ENCODE measurements at regions not wholly inside any gene's neighbourhood (a gene's known extent, or its start where the extent isn't known, plus 50 kb on each side); places are given as distances from the start of the nearest gene placed in this dataset.

DNA sequence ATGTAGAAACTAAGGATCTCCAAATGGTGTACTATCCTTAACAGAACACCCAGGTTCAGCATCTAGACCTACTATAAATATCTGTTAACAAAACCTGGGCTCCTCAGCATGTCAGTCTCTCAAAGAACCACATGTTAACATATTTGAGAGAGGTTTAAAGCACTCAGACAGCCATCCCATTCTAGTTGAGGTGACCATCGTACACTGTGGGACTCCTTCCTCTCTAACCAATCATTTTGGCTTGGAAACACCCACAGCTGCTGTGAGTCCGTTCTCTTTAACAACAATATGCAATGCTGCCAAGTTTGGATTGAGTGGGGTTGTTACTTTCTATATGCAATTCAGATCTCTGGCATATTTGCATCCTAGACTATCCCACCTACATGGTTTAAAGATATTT, 105.8 kb downstream of the MRPL39 start:
- peaks cover 5 to 10% (median 7%) of the 10 kb centered on the region in 4 donors for H3K4me1 Mint-ChIP-seq
- intact Hi-C loops (cut with micrococcal nuclease): no loop called here
- H3K36me3 Mint-ChIP-seq: no peaks in the 10 kb centered on the region
- no peak for DNase-seq
- H3K27ac Mint-ChIP-seq: no peak overlapping the region
- H3K36me3 ChIP-seq (ENCODE audit: insufficient read depth, low read length): no peaks in the 10 kb centered on the region
- H3K9me3 Mint-ChIP-seq: peaks cover 0 to 5% (median 3%) of the 10 kb centered on the region in 8 donors
- no peak overlapping the region for H3K4me3 Mint-ChIP-seq
- H3K27me3 ChIP-seq (ENCODE audit: insufficient read depth, low read length): no peaks in the 10 kb centered on the region
- no peaks in the 10 kb centered on the region for H3K9me3 ChIP-seq (ENCODE audit: control insufficient read depth in 1 of 2, low read length in 2 of 2)
- no peaks in the 10 kb centered on the region for H3K27me3 Mint-ChIP-seq
- H3K4me1 ChIP-seq (ENCODE audit: insufficient read depth, low read length): no peaks in the 10 kb centered on the region
- CTCF ChIA-PET (ENCODE audit: partially characterized antibody): no interaction called here
- POLR2A ChIA-PET (ENCODE audit: partially characterized antibody): no interaction called here
- H3K27ac ChIP-seq (ENCODE audit: low read depth, low read length): no peak overlapping the region
- no peak overlapping the region for H3K4me3 ChIP-seq (ENCODE audit: low read length in 2 of 2)

- intact Hi-C loops (cut with micrococcal nuclease): no loop called here
- DNase-seq: no peak
- Mint-ChIP-seq H3K27me3 (no peaks in the 10 kb centered on the region), H3K27ac (no peak overlapping the region), H3K4me3 (no peak overlapping the region), H3K4me1 (peaks cover 5 to 10% (median 7%) of the 10 kb centered on the region in 4 donors), H3K36me3 (no peaks in the 10 kb centered on the region), H3K9me3 (peaks cover 0 to 5% (median 3%) of the 10 kb centered on the region in 8 donors)
- Histone ChIP-seq H3K27ac (ENCODE audit: low read depth, low read length) (no peak overlapping the region), H3K36me3 (ENCODE audit: insufficient read depth, low read length) (no peaks in the 10 kb centered on the region), H3K27me3 (ENCODE audit: insufficient read depth, low read length) (no peaks in the 10 kb centered on the region), H3K9me3 (ENCODE audit: control insufficient read depth in 1 of 2, low read length in 2 of 2) (no peaks in the 10 kb centered on the region), H3K4me3 (ENCODE audit: low read length in 2 of 2) (no peak overlapping the region), H3K4me1 (ENCODE audit: insufficient read depth, low read length) (no peaks in the 10 kb centered on the region)
- CTCF ChIA-PET (ENCODE audit: partially characterized antibody): no interaction called here
- POLR2A ChIA-PET (ENCODE audit: partially characterized antibody): no interaction called here
Observed at GRCh38 chr21:25500598-25500997, 106.7 kb downstream of the MRPL39 start.

DNA sequence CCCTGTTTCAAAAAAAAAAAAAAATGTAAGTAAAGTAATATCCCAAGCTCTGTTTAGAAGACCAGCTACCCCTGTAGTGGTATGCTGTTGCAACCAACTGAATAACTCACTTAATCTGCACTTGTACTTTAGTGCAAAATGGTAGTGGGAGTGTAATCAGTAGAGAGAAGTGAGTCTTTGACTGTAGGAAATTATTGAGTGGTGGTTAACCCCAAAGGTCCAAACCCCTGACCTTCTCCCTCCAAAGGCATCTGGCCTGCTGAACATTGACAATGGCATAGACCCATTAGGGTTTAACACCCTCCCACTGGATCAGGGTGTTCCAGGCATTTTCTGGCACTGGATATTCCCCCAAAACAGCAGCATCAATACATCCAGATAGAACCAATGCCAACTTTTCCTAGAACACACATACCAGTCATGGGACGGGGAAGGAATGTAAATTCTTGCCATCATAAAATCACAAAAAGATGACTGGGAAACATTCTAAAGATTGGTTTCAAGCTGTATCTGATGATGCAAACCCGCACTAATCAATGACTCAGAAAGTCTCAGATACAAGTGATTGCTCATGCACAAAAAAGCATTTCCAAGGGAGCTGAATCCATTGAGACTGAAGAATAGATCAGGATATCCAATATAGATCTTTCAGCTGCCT, 110.3 kb downstream of the MRPL39 start:
- DNase-seq: no peak
- intact Hi-C loops (cut with micrococcal nuclease): no loop called here
- peaks cover 3 to 6% (median 4%) of the 10 kb centered on the region in 4 donors for H3K4me1 Mint-ChIP-seq
- no peak overlapping the region for H3K4me3 Mint-ChIP-seq
- no peak overlapping the region for H3K27ac Mint-ChIP-seq
- no peaks in the 10 kb centered on the region for H3K36me3 Mint-ChIP-seq
- ChIA-PET CTCF (ENCODE audit: partially characterized antibody) (interaction anchor here (0.7 kb wide), 2 partner anchors 10 to 78 kb away, joined by 3 read pairs; no protein-coding TSS in a partner anchor), POLR2A (ENCODE audit: partially characterized antibody) (interaction anchor here (0.7 kb wide), 1 partner anchor 1915 kb away, joined by 3 read pairs; no protein-coding TSS in a partner anchor)
- Histone ChIP-seq H3K4me3 (ENCODE audit: low read length in 2 of 2) (no peak overlapping the region), H3K9me3 (ENCODE audit: control insufficient read depth in 1 of 2, low read length in 2 of 2) (no peaks in the 10 kb centered on the region), H3K4me1 (ENCODE audit: insufficient read depth, low read length) (no peaks in the 10 kb centered on the region), H3K27me3 (ENCODE audit: insufficient read depth, low read length) (no peaks in the 10 kb centered on the region), H3K36me3 (ENCODE audit: insufficient read depth, low read length) (no peaks in the 10 kb centered on the region), H3K27ac (ENCODE audit: low read depth, low read length) (no peak overlapping the region)
- H3K9me3 Mint-ChIP-seq: peaks cover 0 to 7% (median 2%) of the 10 kb centered on the region in 8 donors
- H3K27me3 Mint-ChIP-seq: no peaks in the 10 kb centered on the region

DNA sequence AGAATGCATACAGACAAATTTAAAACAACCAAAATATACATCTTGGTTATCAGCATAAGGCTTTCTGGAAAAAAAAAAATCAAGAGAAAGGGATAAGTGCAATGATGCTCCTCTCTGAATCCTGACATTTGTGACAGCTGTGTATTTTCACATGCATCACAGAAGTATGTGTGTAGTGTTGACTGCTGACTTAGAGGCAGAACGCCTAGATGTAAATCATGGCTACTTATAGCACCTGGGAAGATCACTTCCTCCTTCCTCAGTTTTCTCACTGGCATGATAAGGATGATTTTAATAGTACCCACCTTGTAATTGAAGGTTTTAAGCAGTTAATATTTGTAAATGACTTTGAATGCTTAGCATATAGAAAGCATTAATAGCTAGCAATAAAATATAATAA, 112.5 kb downstream of the MRPL39 start:
- CTCF ChIA-PET (ENCODE audit: partially characterized antibody): interaction anchor here (1.1 kb wide), 1 partner anchor 18 kb away, joined by 3 read pairs; no protein-coding TSS in a partner anchor
- Histone ChIP-seq H3K4me1 (ENCODE audit: insufficient read depth, low read length) (no peaks in the 10 kb centered on the region), H3K36me3 (ENCODE audit: insufficient read depth, low read length) (no peaks in the 10 kb centered on the region), H3K27ac (ENCODE audit: low read depth, low read length) (no peak overlapping the region), H3K9me3 (ENCODE audit: control insufficient read depth in 1 of 2, low read length in 2 of 2) (no peaks in the 10 kb centered on the region), H3K27me3 (ENCODE audit: insufficient read depth, low read length) (no peaks in the 10 kb centered on the region), H3K4me3 (ENCODE audit: low read length in 2 of 2) (no peak overlapping the region)
- Mint-ChIP-seq H3K27me3 (no peaks in the 10 kb centered on the region), H3K9me3 (peaks cover 0 to 7% (median 0%) of the 10 kb centered on the region in 8 donors), H3K36me3 (no peaks in the 10 kb centered on the region), H3K27ac (no peak overlapping the region), H3K4me3 (no peak overlapping the region), H3K4me1 (peaks cover 0 to 4% (median 1%) of the 10 kb centered on the region in 4 donors)
- intact Hi-C loops (cut with micrococcal nuclease): no loop called here
- DNase-seq: no peak
- POLR2A ChIA-PET (ENCODE audit: partially characterized antibody): no interaction called here

DNA sequence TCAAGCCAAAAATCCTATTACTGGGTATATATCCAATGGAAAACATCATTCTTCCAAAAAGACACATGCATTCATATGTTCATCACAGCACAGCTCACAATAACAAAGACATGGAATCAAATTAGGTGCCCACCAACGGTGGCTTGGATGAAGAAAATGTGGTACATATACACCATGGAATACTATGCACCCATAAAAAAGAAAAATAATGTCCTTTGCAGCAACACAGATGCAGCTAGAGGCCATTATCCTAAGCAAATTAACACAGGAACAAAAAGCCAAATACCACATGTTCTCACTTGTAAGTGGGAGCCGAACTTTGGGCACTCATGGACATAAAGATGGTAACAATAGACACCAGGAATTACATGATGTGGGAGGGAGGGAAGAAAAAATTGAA, 113.6 kb downstream of the MRPL39 start:
- no peaks in the 10 kb centered on the region for H3K36me3 ChIP-seq (ENCODE audit: insufficient read depth, low read length)
- Mint-ChIP-seq H3K9me3 (peaks cover 0 to 6% (median 0%) of the 10 kb centered on the region in 8 donors), H3K4me1 (peaks cover 0 to 4% (median 1%) of the 10 kb centered on the region in 4 donors), H3K4me3 (no peak overlapping the region), H3K36me3 (no peaks in the 10 kb centered on the region), H3K27me3 (no peaks in the 10 kb centered on the region), H3K27ac (no peak overlapping the region)
- no peaks in the 10 kb centered on the region for H3K27me3 ChIP-seq (ENCODE audit: insufficient read depth, low read length)
- H3K4me1 ChIP-seq (ENCODE audit: insufficient read depth, low read length): no peaks in the 10 kb centered on the region
- intact Hi-C loops (cut with micrococcal nuclease): no loop called here
- H3K27ac ChIP-seq (ENCODE audit: low read depth, low read length): no peak overlapping the region
- H3K9me3 ChIP-seq (ENCODE audit: control insufficient read depth in 1 of 2, low read length in 2 of 2): no peaks in the 10 kb centered on the region
- ChIA-PET POLR2A (ENCODE audit: partially characterized antibody) (no interaction called here), CTCF (ENCODE audit: partially characterized antibody) (interaction anchor here (0.7 kb wide), 1 partner anchor 53 kb away, joined by 4 read pairs; no protein-coding TSS in a partner anchor)
- no peak overlapping the region for H3K4me3 ChIP-seq (ENCODE audit: low read length in 2 of 2)
- no peak for DNase-seq

GRCh38 chr21:25491267-25491666, 116.0 kb downstream of the MRPL39 start:
- no peak overlapping the region for H3K27ac Mint-ChIP-seq
- no peak overlapping the region for H3K4me3 Mint-ChIP-seq
- ChIA-PET POLR2A (ENCODE audit: partially characterized antibody) (no interaction called here), CTCF (ENCODE audit: partially characterized antibody) (interaction anchor here (1.1 kb wide), 1 partner anchor 21 kb away, joined by 4 read pairs; no protein-coding TSS in a partner anchor)
- H3K9me3 ChIP-seq (ENCODE audit: control insufficient read depth in 1 of 2, low read length in 2 of 2): no peaks in the 10 kb centered on the region
- peaks cover 4 to 9% (median 4%) of the 10 kb centered on the region in 4 donors for H3K4me1 Mint-ChIP-seq
- H3K27me3 ChIP-seq (ENCODE audit: insufficient read depth, low read length): no peaks in the 10 kb centered on the region
- no peak overlapping the region for H3K27ac ChIP-seq (ENCODE audit: low read depth, low read length)
- no peak for DNase-seq
- H3K9me3 Mint-ChIP-seq: peaks cover 0 to 3% (median 0%) of the 10 kb centered on the region in 8 donors
- H3K4me3 ChIP-seq (ENCODE audit: low read length in 2 of 2): no peak overlapping the region
- H3K27me3 Mint-ChIP-seq: no peaks in the 10 kb centered on the region
- H3K36me3 Mint-ChIP-seq: no peaks in the 10 kb centered on the region
- no peaks in the 10 kb centered on the region for H3K4me1 ChIP-seq (ENCODE audit: insufficient read depth, low read length)
- intact Hi-C loops (cut with micrococcal nuclease): no loop called here
- no peaks in the 10 kb centered on the region for H3K36me3 ChIP-seq (ENCODE audit: insufficient read depth, low read length)

DNA sequence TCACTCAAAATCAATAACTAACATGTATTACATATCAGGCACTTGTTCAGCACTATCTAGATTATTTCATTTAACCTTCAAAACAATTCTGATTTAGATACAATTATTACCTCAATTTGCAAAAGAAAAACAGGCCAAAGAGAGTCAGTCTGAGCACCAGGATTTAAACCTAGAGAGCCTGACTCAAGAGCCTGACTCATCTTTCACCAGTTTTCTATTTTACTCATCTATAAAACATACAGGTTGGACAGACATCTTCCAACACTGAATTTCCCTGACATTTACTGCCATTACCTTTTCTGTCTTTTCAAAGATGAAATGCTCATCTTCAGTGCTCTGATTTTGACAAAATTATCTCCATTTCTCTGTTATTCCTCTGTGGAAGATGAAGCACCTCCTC, 116.5 kb downstream of the MRPL39 start:
- H3K27me3 ChIP-seq (ENCODE audit: insufficient read depth, low read length): no peaks in the 10 kb centered on the region
- H3K27me3 Mint-ChIP-seq: no peaks in the 10 kb centered on the region
- ChIA-PET POLR2A (ENCODE audit: partially characterized antibody) (no interaction called here), CTCF (ENCODE audit: partially characterized antibody) (interaction anchor here (1.1 kb wide), 1 partner anchor 21 kb away, joined by 4 read pairs; no protein-coding TSS in a partner anchor)
- no peak overlapping the region for H3K4me3 Mint-ChIP-seq
- no peak overlapping the region for H3K27ac Mint-ChIP-seq
- H3K27ac ChIP-seq (ENCODE audit: low read depth, low read length): no peak overlapping the region
- peaks cover 0 to 3% (median 0%) of the 10 kb centered on the region in 8 donors for H3K9me3 Mint-ChIP-seq
- no peaks in the 10 kb centered on the region for H3K9me3 ChIP-seq (ENCODE audit: control insufficient read depth in 1 of 2, low read length in 2 of 2)
- peaks cover 4 to 9% (median 8%) of the 10 kb centered on the region in 4 donors for H3K4me1 Mint-ChIP-seq
- H3K4me3 ChIP-seq (ENCODE audit: low read length in 2 of 2): no peak overlapping the region
- no peak for DNase-seq
- intact Hi-C loops (cut with micrococcal nuclease): no loop called here
- no peaks in the 10 kb centered on the region for H3K36me3 ChIP-seq (ENCODE audit: insufficient read depth, low read length)
- no peaks in the 10 kb centered on the region for H3K36me3 Mint-ChIP-seq
- H3K4me1 ChIP-seq (ENCODE audit: insufficient read depth, low read length): no peaks in the 10 kb centered on the region

All from CD4-positive, alpha-beta memory T cell (primary cell).